GM12878 (cell line): ENCODE measurements at regions not wholly inside any gene's neighbourhood (a gene's known extent, or its start where the extent isn't known, plus 50 kb on each side); places are given as distances from the start of the nearest gene placed in this dataset.

Experiments used
- ATAC-seq: fragments of 200-7000 bp; cut with Tn5 transposase; 3 replicates; pipeline ENCODE4 v1.9.1; 2020; ENCODE audit warnings: mild to moderate bottlenecking, moderate library complexity
- BruUV-seq: library from RNA; stranded (reverse); fragments of 400-500 nt; replicated peaks from 2 replicates; lab custom pipeline; 2021; lab: Mats Ljungman, UMichigan
- CTCF ChIA-PET: fragments of 300-600 bp; sonication (Branson Sonifier 250); formaldehyde crosslinking; extraction: SDS; loops from one replicate; lab custom pipeline; 2021; ENCODE audit warnings: inconsistent platforms; lab: Yijun Ruan, JAX
- POLR2A ChIA-PET: fragments of 350-600 bp; formaldehyde crosslinking; extraction: SDS; loops from one replicate; lab custom pipeline; 2021; ENCODE audit warnings: inconsistent platforms; lab: Charles Lee
- RAD21 ChIA-PET: fragments of 300-600 bp; sonication (Branson Sonifier 250); formaldehyde crosslinking; loops from one replicate; lab custom pipeline; 2023; ENCODE audit warnings: antibody characterized with exemption; ENCODE audit not compliant: unreplicated experiment; lab: Charles Lee
- SMC1A ChIA-PET: fragments of 300-600 bp; sonication (Branson Sonifier 250); formaldehyde crosslinking; loops from one replicate; lab custom pipeline; 2023; ENCODE audit not compliant: unreplicated experiment, uncharacterized antibody; lab: Charles Lee
- DNase-seq: peaks from one replicate; pipeline ENCODE4 v3.0.0-alpha.2; 2011; ENCODE audit warnings: low read depth, low spot score
- FAIRE-seq: peaks from 3 replicates; lab custom pipeline; 2011; peaks lifted over from hg19 to GRCh38; lab: Jason Lieb, UNC
- H2AFZ ChIP-seq: 2 replicates; pipeline ENCODE4 v1.6.0; 2011; ENCODE audit warnings: low read depth, low read length, control low read depth; ENCODE audit not compliant: control insufficient read depth
- H3K27ac ChIP-seq: 2 replicates; pipeline ENCODE4 v1.5.1; 2011; ENCODE audit warnings: control low read depth; ENCODE audit not compliant: control insufficient read depth, insufficient read depth
- H3K27me3 ChIP-seq, 2 experiments: replicated peaks in 1 of 2; 2 replicates each; pipeline versions ENCODE4 v1.6.0 to v1.6.1; 2011; ENCODE audit warnings: low read length in 1 of 2; ENCODE audit not compliant: control insufficient read depth in 2 of 2, insufficient read depth in 2 of 2
- H3K36me3 ChIP-seq, 2 experiments: 2 replicates each; pipeline ENCODE4 v1.5.1; 2011; ENCODE audit warnings: low read length in 1 of 2; ENCODE audit not compliant: control insufficient read depth in 2 of 2, insufficient read depth in 2 of 2
- H3K4me1 ChIP-seq: 2 replicates; pipeline ENCODE4 v1.6.1; 2011; ENCODE audit warnings: mild to moderate bottlenecking, low read length, moderate library complexity, mixed read lengths; ENCODE audit not compliant: control insufficient read depth, insufficient read depth
- H3K4me2 ChIP-seq: 2 replicates; pipeline ENCODE4 v1.6.0; 2011; ENCODE audit warnings: control low read depth; ENCODE audit not compliant: control insufficient read depth, insufficient read depth
- H3K4me3 ChIP-seq: fragments of 200-600 bp; sonication (generic); 2 replicates; pipeline ENCODE4 v1.5.1; 2016
- H3K79me2 ChIP-seq: 2 replicates; pipeline ENCODE4 v1.6.0; 2011; ENCODE audit warnings: low read length; ENCODE audit not compliant: control insufficient read depth, insufficient read depth
- H3K9ac ChIP-seq: 2 replicates; pipeline ENCODE4 v1.8.0; 2011; ENCODE audit warnings: low read length, control low read depth, mixed read lengths; ENCODE audit not compliant: control insufficient read depth, insufficient read depth
- H3K9me3 ChIP-seq: replicated peaks from 3 replicates; pipeline ENCODE4 v1.5.1; 2011; ENCODE audit warnings: mild to moderate bottlenecking, low read length; ENCODE audit not compliant: control insufficient read depth, insufficient read depth
- H4K20me1 ChIP-seq: 2 replicates; pipeline ENCODE4 v1.6.0; 2011; ENCODE audit not compliant: control insufficient read depth, insufficient read depth
- BCLAF1 ChIP-seq: fragments of 450-650 bp; IDR thresholded peaks from 2 replicates; pipeline ENCODE4 v1.6.1; 2017; ENCODE audit warnings: antibody characterized with exemption, mild to moderate bottlenecking, moderate library complexity
- CHD1 ChIP-seq: IDR thresholded peaks from 2 replicates; pipeline ENCODE4 v1.6.1; 2012; ENCODE audit warnings: low read depth, low read length, improper control_type of control experiment
- HDAC6 ChIP-seq: fragments of 200-600 bp; sonication (generic); IDR thresholded peaks from one replicate; pipeline ENCODE4 v1.8.0; 2017; ENCODE audit warnings: antibody characterized with exemption; ENCODE audit not compliant: unreplicated experiment
- SREBF1 ChIP-seq: IDR thresholded peaks from 2 replicates; pipeline ENCODE4 v1.6.1; 2012; ENCODE audit warnings: mild to moderate bottlenecking, low read length
- SREBF2 ChIP-seq: IDR thresholded peaks from 2 replicates; pipeline ENCODE4 v1.6.1; 2012; ENCODE audit warnings: mild to moderate bottlenecking, low read length
- ZNF24 ChIP-seq: fragments of 450-650 bp; IDR thresholded peaks from 2 replicates; pipeline ENCODE4 v1.6.1; 2017; ENCODE audit warnings: antibody characterized with exemption, mild to moderate bottlenecking
- WGBS: methylation state at CpG from one replicate; pipeline ENCODE4 v1.1.6; 2016; ENCODE audit warnings: low lambda C conversion rate; ENCODE audit not compliant: insufficient replicate concordance, insufficient coverage; ENCODE audit errors: missing lambda C conversion rate; 5-methylcytosine and 5-hydroxymethylcytosine counted together
- in situ Hi-C: fragments of 300-500 bp; cut with MboI; formaldehyde crosslinking; loops from 9 replicates; pipeline ENCODE4 v1.14.3; 2018; ENCODE audit warnings: mixed read lengths
- intact Hi-C: fragments of 100-400 bp; cut with micrococcal nuclease; formaldehyde crosslinking; loops from one replicate; pipeline ENCODE4 v1.14.2; 2022; ENCODE audit not compliant: unreplicated experiment
- TF ChIP-seq, protein P1 (sequence below): fragments of 450-650 bp; IDR thresholded peaks from 2 replicates; pipeline ENCODE4 v1.6.1; 2017; ENCODE audit warnings: low read depth, mild to moderate bottlenecking, moderate library complexity

DNA sequence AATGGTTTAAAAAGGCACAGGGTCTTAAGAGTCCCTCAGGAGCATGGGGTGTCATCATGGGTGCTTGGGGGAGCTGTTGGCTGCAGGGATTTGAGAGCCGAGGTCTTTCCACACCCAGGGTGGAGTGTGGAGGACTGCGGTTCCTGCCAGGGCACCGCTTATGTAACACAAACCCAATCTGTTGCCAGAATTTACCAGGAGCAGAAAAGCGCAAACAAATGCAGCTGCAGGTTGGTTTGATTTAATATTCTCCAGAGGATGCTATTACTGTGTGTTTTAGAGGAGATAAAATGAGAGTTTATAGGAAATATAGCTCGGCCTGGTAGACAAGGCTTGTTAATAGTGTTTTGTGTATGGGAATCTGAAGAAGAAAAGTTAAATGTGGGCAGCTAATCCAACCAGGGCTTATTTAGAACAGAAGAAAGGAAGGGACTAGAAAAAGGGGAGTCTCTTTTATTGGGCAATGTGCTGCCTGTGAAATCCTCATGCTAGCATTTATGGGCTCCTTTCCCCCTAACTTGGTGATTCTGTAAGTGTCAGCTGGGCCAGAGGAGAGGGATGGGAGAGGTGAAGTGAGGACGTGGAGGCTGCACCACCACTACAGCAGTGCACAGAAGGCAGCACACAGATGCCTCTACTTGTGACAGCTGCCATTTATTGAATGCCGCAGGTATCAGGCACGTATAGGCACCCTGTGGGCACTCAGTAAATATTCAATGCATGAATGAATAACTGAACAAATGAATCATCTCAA lies 174.7 kb downstream of the KATNIP start (continued):
- TF ChIP-seq BCLAF1 (no peak), SREBF1 (no peak)

- ATAC-seq: no peak
- Histone ChIP-seq H3K79me2 (no peaks in the 10 kb centered on the region), H3K4me3 (no peak overlapping the region), H2AFZ (no peak overlapping the region), H3K27me3 (no peaks in the 10 kb centered on the region), H3K27ac (no peak overlapping the region), H3K9me3 (no peaks in the 10 kb centered on the region), H4K20me1 (no peaks in the 10 kb centered on the region), H3K36me3 (no peaks in the 10 kb centered on the region), H3K4me2 (no peak overlapping the region), H3K9ac (no peak overlapping the region), H3K4me1 (no peaks in the 10 kb centered on the region)
- DNase-seq: no peak
- RAD21 ChIA-PET: no interaction called here
- CTCF ChIA-PET: no interaction called here
- in situ Hi-C loops: no loop called here
- no peak for FAIRE-seq
- intact Hi-C loops: no loop called here
- BruUV-seq: no TSS peak
- POLR2A ChIA-PET: interaction anchor here (0.5 kb wide), 1 partner anchor 72 kb away, joined by 3 read pairs; no protein-coding TSS in a partner anchor
- TF ChIP-seq SREBF2: no peak
- TF ChIP-seq, protein P1, sequence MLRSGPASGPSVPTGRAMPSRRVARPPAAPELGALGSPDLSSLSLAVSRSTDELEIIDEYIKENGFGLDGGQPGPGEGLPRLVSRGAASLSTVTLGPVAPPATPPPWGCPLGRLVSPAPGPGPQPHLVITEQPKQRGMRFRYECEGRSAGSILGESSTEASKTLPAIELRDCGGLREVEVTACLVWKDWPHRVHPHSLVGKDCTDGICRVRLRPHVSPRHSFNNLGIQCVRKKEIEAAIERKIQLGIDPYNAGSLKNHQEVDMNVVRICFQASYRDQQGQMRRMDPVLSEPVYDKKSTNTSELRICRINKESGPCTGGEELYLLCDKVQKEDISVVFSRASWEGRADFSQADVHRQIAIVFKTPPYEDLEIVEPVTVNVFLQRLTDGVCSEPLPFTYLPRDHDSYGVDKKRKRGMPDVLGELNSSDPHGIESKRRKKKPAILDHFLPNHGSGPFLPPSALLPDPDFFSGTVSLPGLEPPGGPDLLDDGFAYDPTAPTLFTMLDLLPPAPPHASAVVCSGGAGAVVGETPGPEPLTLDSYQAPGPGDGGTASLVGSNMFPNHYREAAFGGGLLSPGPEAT: no peak
- no peak for TF ChIP-seq CHD1
- TF ChIP-seq ZNF24: no peak
- no peak for TF ChIP-seq HDAC6
- WGBS: 93% methylated on average over 15 of the region's 15 CpGs
- SMC1A ChIA-PET: no interaction called here
These were observed 175.5 kb downstream of the KATNIP start for GRCh38 chr16:27725236-27726000.
